Left lung (tissue), 4 donors: ENCODE measurements at regions not wholly inside any gene's neighbourhood (a gene's known extent, or its start where the extent isn't known, plus 50 kb on each side); places are given as distances from the start of the nearest gene placed in this dataset.

Source experiments
- ATAC-seq: fragments of 200-7000 bp; cut with Tn5 transposase; one replicate; pipeline ENCODE4 v1.9.1; 2020; ENCODE audit warnings: moderate library complexity
- DNase-seq, 4 donors: peaks; one replicate each; pipeline ENCODE4 v3.0.0-alpha.2; 2013 to 2020
- H3K27ac ChIP-seq, 2 donors: fragments of 200-600 bp; sonication (generic) in 1 of 2; one replicate each; pipeline versions ENCODE4 v1.5.0 to v1.8.0; 2020 to 2021
- H3K27me3 ChIP-seq, 2 donors: fragments of 200-600 bp; sonication (generic) in 1 of 2; one replicate each; pipeline versions ENCODE4 v1.5.0 to v1.8.0; 2020 to 2021
- H3K36me3 ChIP-seq, 2 donors: fragments of 200-600 bp; sonication (generic) in 1 of 2; one replicate each; pipeline versions ENCODE4 v1.5.0 to v1.8.0; 2020 to 2021
- H3K4me1 ChIP-seq, 2 donors: fragments of 200-600 bp; one replicate each; pipeline ENCODE4 v1.8.0; 2021
- H3K4me3 ChIP-seq, 2 donors: fragments of 200-600 bp; sonication (generic) in 1 of 2; one replicate each; pipeline versions ENCODE4 v1.5.0 to v1.8.0; 2020 to 2021; ENCODE audit warnings: mild to moderate bottlenecking in 1 of 2
- H3K9me3 ChIP-seq, 2 donors: fragments of 200-600 bp; sonication (generic) in 1 of 2; one replicate each; pipeline versions ENCODE4 v1.5.0 to v1.8.0; 2020 to 2021
- intact Hi-C, 2 donors: fragments of 100-400 bp; cut with DNase I; formaldehyde crosslinking; loops; one replicate each; pipeline versions ENCODE4 v1.11.2 to v1.14.2; 2022
- TF ChIP-seq, protein P1 (sequence below), 2 donors: fragments of 200-600 bp; sonication (generic) in 1 of 2; IDR thresholded peaks; one replicate each; pipeline versions ENCODE4 v1.5.0 to v1.8.0; 2021; ENCODE audit warnings: antibody characterized with exemption in 2 of 2
- donor health status: DM: no; HTN: yes; CAD: no.
- donor health status: DM: no; HTN: no; CAD: no.

DNA sequence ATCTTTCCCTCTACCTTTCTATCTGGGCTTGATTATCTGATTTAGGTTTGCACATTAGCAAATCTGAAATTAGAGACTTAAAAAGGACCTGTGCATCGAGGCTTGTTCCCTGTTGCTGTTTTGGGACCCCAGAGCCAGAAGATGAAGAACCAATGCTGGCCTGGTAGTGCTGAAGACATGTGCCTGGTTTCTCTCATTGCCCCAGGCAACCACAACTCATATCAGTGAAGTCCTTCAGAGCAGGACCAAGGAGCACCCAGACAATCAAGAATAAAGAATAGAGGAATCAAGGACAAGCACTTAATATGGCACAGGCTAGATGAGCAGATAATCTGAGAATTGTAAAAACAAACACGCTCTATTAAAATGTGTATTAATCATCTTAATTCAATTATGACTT lies 362.7 kb downstream of the DMRTA1 start:
- Histone ChIP-seq H3K9me3 (no peaks in the 10 kb centered on the region), H3K4me1 (no peaks in the 10 kb centered on the region), H3K36me3 (no peaks in the 10 kb centered on the region), H3K27ac (no peak overlapping the region), H3K4me3 (no peak overlapping the region), H3K27me3 (no peaks in the 10 kb centered on the region)
- no peak for ATAC-seq
- intact Hi-C loops: no loop called here
- TF ChIP-seq, protein P1, sequence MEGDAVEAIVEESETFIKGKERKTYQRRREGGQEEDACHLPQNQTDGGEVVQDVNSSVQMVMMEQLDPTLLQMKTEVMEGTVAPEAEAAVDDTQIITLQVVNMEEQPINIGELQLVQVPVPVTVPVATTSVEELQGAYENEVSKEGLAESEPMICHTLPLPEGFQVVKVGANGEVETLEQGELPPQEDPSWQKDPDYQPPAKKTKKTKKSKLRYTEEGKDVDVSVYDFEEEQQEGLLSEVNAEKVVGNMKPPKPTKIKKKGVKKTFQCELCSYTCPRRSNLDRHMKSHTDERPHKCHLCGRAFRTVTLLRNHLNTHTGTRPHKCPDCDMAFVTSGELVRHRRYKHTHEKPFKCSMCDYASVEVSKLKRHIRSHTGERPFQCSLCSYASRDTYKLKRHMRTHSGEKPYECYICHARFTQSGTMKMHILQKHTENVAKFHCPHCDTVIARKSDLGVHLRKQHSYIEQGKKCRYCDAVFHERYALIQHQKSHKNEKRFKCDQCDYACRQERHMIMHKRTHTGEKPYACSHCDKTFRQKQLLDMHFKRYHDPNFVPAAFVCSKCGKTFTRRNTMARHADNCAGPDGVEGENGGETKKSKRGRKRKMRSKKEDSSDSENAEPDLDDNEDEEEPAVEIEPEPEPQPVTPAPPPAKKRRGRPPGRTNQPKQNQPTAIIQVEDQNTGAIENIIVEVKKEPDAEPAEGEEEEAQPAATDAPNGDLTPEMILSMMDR (IDR thresholded peaks at IDR 0.05): no peak
- no peak for DNase-seq

GRCh38 chr9:22813529-22813928 lies 366.9 kb downstream of the DMRTA1 start:
- Histone ChIP-seq H3K4me1 (no peaks in the 10 kb centered on the region), H3K27ac (no peak overlapping the region), H3K4me3 (no peak overlapping the region), H3K36me3 (no peaks in the 10 kb centered on the region), H3K9me3 (no peaks in the 10 kb centered on the region), H3K27me3 (no peaks in the 10 kb centered on the region)
- intact Hi-C loops: no loop called here
- TF ChIP-seq, protein P1 (IDR thresholded peaks at IDR 0.05): peak in 1 of 2 donors; percentile 18
- DNase-seq: peak in 2 of 4 donors; percentile 6 to 36
- ATAC-seq: peak; percentile 78

GRCh38 chr9:22815246-22815645 lies 368.6 kb downstream of the DMRTA1 start:
- DNase-seq (no peak), ATAC-seq (no peak)
- no peaks in the 10 kb centered on the region for H3K36me3 ChIP-seq
- H3K4me3 ChIP-seq: no peak overlapping the region
- H3K4me1 ChIP-seq: no peaks in the 10 kb centered on the region
- no peaks in the 10 kb centered on the region for H3K9me3 ChIP-seq
- intact Hi-C loops: no loop called here
- no peak overlapping the region for H3K27ac ChIP-seq
- H3K27me3 ChIP-seq: no peaks in the 10 kb centered on the region
- TF ChIP-seq, protein P1 (IDR thresholded peaks at IDR 0.05): no peak

GRCh38 chr9:22817181-22817580 lies 370.6 kb downstream of the DMRTA1 start:
- no peak overlapping the region for H3K27ac ChIP-seq
- intact Hi-C loops: no loop called here
- ATAC-seq (no peak), DNase-seq (no peak)
- H3K4me3 ChIP-seq: no peak overlapping the region
- H3K4me1 ChIP-seq: no peaks in the 10 kb centered on the region
- no peaks in the 10 kb centered on the region for H3K27me3 ChIP-seq
- H3K9me3 ChIP-seq: no peaks in the 10 kb centered on the region
- H3K36me3 ChIP-seq: no peaks in the 10 kb centered on the region
- TF ChIP-seq, protein P1 (IDR thresholded peaks at IDR 0.05): no peak

DNA sequence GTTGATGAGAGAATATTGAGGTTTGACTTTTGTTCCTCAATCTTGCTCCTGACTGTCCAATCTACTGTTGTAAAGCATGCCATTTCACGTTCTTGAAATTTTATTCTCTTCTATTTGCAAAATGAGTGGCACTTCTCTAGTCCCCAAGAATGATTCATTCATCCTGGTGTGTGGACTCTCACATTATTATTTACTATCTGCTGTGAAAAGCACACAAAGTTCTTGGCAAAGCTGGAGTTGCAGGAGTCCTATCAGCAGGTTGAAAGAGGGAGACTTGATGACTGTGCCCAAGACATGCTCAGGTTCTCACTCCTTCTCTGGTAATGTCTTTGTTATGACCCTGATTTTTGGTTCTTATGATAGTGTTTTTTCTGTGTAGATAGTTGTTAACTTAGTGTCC lies 382.6 kb downstream of the DMRTA1 start:
- no peak overlapping the region for H3K4me3 ChIP-seq
- H3K36me3 ChIP-seq: no peaks in the 10 kb centered on the region
- peaks cover 0 to 10% of the 10 kb centered on the region in 2 donors for H3K9me3 ChIP-seq
- DNase-seq (no peak), ATAC-seq (peak; percentile 95)
- H3K4me1 ChIP-seq: no peaks in the 10 kb centered on the region
- TF ChIP-seq, protein P1 (IDR thresholded peaks at IDR 0.05): no peak
- no peak overlapping the region for H3K27ac ChIP-seq
- H3K27me3 ChIP-seq: no peaks in the 10 kb centered on the region
- intact Hi-C loops: no loop called here
